ENCODE measurements at regions not wholly inside any gene's neighbourhood (a gene's known extent, or its start where the extent isn't known, plus 50 kb on each side); places are given as distances from the start of the nearest gene placed in this dataset.

DNA sequence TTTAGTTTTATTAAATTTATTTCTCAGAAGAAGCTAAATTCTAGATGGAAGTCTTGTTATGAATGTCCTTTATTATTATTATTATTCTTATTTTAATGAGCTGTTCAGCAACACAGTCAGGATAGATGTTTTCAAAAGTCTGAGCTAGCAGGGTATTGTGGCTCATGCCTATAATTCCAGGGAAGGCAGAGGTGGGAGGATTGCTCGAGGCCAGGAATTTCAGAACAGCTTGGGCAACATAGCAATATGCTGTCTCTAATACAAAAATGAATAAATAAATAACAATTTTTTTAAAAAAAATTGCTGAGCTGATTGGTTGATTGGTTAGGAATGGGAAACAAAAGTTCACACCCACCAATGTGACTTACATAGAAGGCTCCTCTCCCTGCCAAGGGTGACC lies 274.1 kb upstream of the CYRIA start:
- Histone ChIP-seq H3K4me2 (ENCODE audit: control insufficient read depth, extremely low read depth, insufficient read depth, low read depth, low read length) (no peak overlapping the region), H3K9me3 (ENCODE audit: control insufficient read depth, low read depth, low read length) (no peaks in the 10 kb centered on the region), H3K9ac (ENCODE audit: control insufficient read depth, extremely low read depth, insufficient read depth, low read length) (no peak overlapping the region), H3K79me2 (ENCODE audit: control insufficient read depth, insufficient read depth, low read length) (no peaks in the 10 kb centered on the region), H3K4me1 (ENCODE audit: control insufficient read depth, extremely low read depth, insufficient read depth, low read length) (no peaks in the 10 kb centered on the region), H3K9me1 (ENCODE audit: control insufficient read depth, extremely low read depth, insufficient read depth, low read length) (no peaks in the 10 kb centered on the region), H2AFZ (ENCODE audit: control insufficient read depth, low read length) (no peak overlapping the region), H3K27ac (ENCODE audit: control insufficient read depth, insufficient read depth, low read length) (no peak overlapping the region), H4K20me1 (ENCODE audit: control insufficient read depth, extremely low read depth, insufficient read depth, low read length) (no peaks in the 10 kb centered on the region), H3K36me3 (ENCODE audit: control insufficient read depth in 2 of 2, extremely low read depth in 1 of 2, insufficient read depth in 2 of 2, low read length in 2 of 2) (no peaks in the 10 kb centered on the region), H3K27me3 (ENCODE audit: control insufficient read depth, extremely low read depth, insufficient read depth, low read length) (no peaks in the 10 kb centered on the region), H3K4me3 (ENCODE audit: control insufficient read depth in 2 of 3, extremely low read depth in 1 of 3, insufficient read depth in 2 of 3, low read depth in 1 of 3, low read length in 3 of 3) (no peak overlapping the region)
- dilution Hi-C loops (cut with MboI; ENCODE audit: extremely low pct_ligation_motif_present, low sequenced_read_pairs), result no loop called here
- DNase-seq (ENCODE audit: low read depth, low spot score) (no peak), FAIRE-seq (no peak)
- TF ChIP-seq, protein P1, sequence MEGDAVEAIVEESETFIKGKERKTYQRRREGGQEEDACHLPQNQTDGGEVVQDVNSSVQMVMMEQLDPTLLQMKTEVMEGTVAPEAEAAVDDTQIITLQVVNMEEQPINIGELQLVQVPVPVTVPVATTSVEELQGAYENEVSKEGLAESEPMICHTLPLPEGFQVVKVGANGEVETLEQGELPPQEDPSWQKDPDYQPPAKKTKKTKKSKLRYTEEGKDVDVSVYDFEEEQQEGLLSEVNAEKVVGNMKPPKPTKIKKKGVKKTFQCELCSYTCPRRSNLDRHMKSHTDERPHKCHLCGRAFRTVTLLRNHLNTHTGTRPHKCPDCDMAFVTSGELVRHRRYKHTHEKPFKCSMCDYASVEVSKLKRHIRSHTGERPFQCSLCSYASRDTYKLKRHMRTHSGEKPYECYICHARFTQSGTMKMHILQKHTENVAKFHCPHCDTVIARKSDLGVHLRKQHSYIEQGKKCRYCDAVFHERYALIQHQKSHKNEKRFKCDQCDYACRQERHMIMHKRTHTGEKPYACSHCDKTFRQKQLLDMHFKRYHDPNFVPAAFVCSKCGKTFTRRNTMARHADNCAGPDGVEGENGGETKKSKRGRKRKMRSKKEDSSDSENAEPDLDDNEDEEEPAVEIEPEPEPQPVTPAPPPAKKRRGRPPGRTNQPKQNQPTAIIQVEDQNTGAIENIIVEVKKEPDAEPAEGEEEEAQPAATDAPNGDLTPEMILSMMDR (optimal IDR thresholded peaks at IDR 0.05 in 1 of 3, IDR thresholded peaks at IDR 0.05 in 1 of 3, conservative IDR thresholded peaks at IDR 0.05 in 1 of 3; ENCODE audit: extremely low read depth in 1 of 3, insufficient read depth in 2 of 3, low read length in 3 of 3), result no peak
- TF ChIP-seq EZH2 (IDR thresholded peaks at IDR 0.05; ENCODE audit: low read length), result no peak

DNA sequence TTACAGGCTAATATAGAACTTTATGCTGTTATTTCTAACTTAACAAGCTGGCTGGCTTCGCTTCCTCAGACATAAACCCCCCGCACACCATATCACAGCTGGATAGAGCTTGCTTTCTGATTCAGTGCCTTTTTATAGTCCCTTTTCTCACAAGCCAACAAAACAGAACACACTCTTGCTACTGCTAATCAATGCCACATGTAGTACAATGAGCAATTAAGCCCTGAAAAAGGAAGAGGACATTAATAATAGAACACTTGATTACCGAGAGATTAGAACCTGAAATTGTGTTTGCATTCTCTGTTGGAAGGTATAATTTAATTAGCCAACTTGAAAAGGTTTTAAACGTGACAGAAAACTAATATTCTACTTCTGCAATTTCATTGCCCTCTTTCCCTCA lies 267.7 kb upstream of the CYRIA start:
- dilution Hi-C loops (cut with MboI; ENCODE audit: extremely low pct_ligation_motif_present, low sequenced_read_pairs), result no loop called here

More for the DNA sequence above, 267.7 kb upstream of the CYRIA start:
- Histone ChIP-seq H3K36me3 (ENCODE audit: control insufficient read depth in 2 of 2, extremely low read depth in 1 of 2, insufficient read depth in 2 of 2, low read length in 2 of 2) (no peaks in the 10 kb centered on the region), H3K4me1 (ENCODE audit: control insufficient read depth, extremely low read depth, insufficient read depth, low read length) (no peaks in the 10 kb centered on the region), H4K20me1 (ENCODE audit: control insufficient read depth, extremely low read depth, insufficient read depth, low read length) (no peaks in the 10 kb centered on the region), H3K27me3 (ENCODE audit: control insufficient read depth, extremely low read depth, insufficient read depth, low read length) (no peaks in the 10 kb centered on the region), H3K4me3 (ENCODE audit: control insufficient read depth in 2 of 3, extremely low read depth in 1 of 3, insufficient read depth in 2 of 3, low read depth in 1 of 3, low read length in 3 of 3) (no peak overlapping the region), H3K9me1 (ENCODE audit: control insufficient read depth, extremely low read depth, insufficient read depth, low read length) (no peaks in the 10 kb centered on the region), H3K27ac (ENCODE audit: control insufficient read depth, insufficient read depth, low read length) (no peak overlapping the region), H3K9ac (ENCODE audit: control insufficient read depth, extremely low read depth, insufficient read depth, low read length) (no peak overlapping the region), H3K9me3 (ENCODE audit: control insufficient read depth, low read depth, low read length) (no peaks in the 10 kb centered on the region), H3K79me2 (ENCODE audit: control insufficient read depth, insufficient read depth, low read length) (no peaks in the 10 kb centered on the region), H3K4me2 (ENCODE audit: control insufficient read depth, extremely low read depth, insufficient read depth, low read depth, low read length) (no peak overlapping the region), H2AFZ (ENCODE audit: control insufficient read depth, low read length) (no peak overlapping the region)
- DNase-seq (ENCODE audit: low read depth, low spot score), result no peak
- no peak for TF ChIP-seq EZH2 (IDR thresholded peaks at IDR 0.05; ENCODE audit: low read length)
- TF ChIP-seq, protein P1 (optimal IDR thresholded peaks at IDR 0.05 in 1 of 3, IDR thresholded peaks at IDR 0.05 in 1 of 3, conservative IDR thresholded peaks at IDR 0.05 in 1 of 3; ENCODE audit: extremely low read depth in 1 of 3, insufficient read depth in 2 of 3, low read length in 3 of 3), result no peak
- FAIRE-seq, result no peak
